GM12872 (cell line): ENCODE measurements at regions not wholly inside any gene's neighbourhood (a gene's known extent, or its start where the extent isn't known, plus 50 kb on each side); places are given as distances from the start of the nearest gene placed in this dataset.

ENCODE experiments used
- CTCF ChIP-seq: IDR thresholded peaks from 3 replicates; pipeline ENCODE4 v1.5.1; 2011; ENCODE audit warnings: low read depth, mild to moderate bottlenecking, low read length, moderate library complexity; ENCODE audit not compliant: insufficient read depth

GRCh38 chr18:27527856-27528255, 342.7 kb upstream of the CHST9 start:
- TF ChIP-seq CTCF, result no peak

GRCh38 chr18:27520401-27520800, 335.3 kb upstream of the CHST9 start:
- TF ChIP-seq CTCF, result no peak

- no peak for TF ChIP-seq CTCF
Observed at GRCh38 chr18:27501671-27502070, 316.6 kb upstream of the CHST9 start.

GRCh38 chr18:27500531-27500930, 315.4 kb upstream of the CHST9 start:
- TF ChIP-seq CTCF, result no peak

- TF ChIP-seq CTCF, result no peak
Observed at GRCh38 chr18:27497246-27497645, 312.1 kb upstream of the CHST9 start.

GRCh38 chr18:27493182-27493581, 308.1 kb upstream of the CHST9 start:
- TF ChIP-seq CTCF, result no peak

GRCh38 chr18:27491772-27492171, 306.7 kb upstream of the CHST9 start:
- TF ChIP-seq CTCF, result no peak

- no peak for TF ChIP-seq CTCF
Observed at GRCh38 chr18:27483276-27483675, 298.2 kb upstream of the CHST9 start.
